NOMO-1 treated with dmso at 0.1 percent for 144 hours (cell line): ENCODE measurements at regions not wholly inside any gene's neighbourhood (a gene's known extent, or its start where the extent isn't known, plus 50 kb on each side); places are given as distances from the start of the nearest gene placed in this dataset.

Experiments
- DNase-seq: peaks from one replicate; lab custom pipeline; 2025; ENCODE audit not compliant: unreplicated experiment; lab: John Stamatoyannopoulos, UW

GRCh38 chr12:93042684-93043083 is 113.6 kb upstream of the EEA1 start:
- no peak for DNase-seq

- no peak for DNase-seq
These were observed 114.2 kb upstream of the EEA1 start for GRCh38 chr12:93043192-93043876.

GRCh38 chr12:93043877-93044209 is 114.7 kb upstream of the EEA1 start:
- DNase-seq, result no peak

GRCh38 chr12:93047118-93047517 is 118.0 kb upstream of the EEA1 start:
- DNase-seq, result no peak

- DNase-seq, result no peak
These were observed 119.6 kb upstream of the EEA1 start for GRCh38 chr12:93048656-93049055.

GRCh38 chr12:93050026-93050747 is 121.1 kb upstream of the EEA1 start:
- no peak for DNase-seq

GRCh38 chr12:93050748-93051081 is 121.6 kb upstream of the EEA1 start:
- no peak for DNase-seq

GRCh38 chr12:93054021-93054420 is 124.9 kb upstream of the EEA1 start:
- no peak for DNase-seq

GRCh38 chr12:93055221-93055620 is 126.1 kb upstream of the EEA1 start:
- DNase-seq, result no peak

GRCh38 chr12:93056971-93057535 is 128.0 kb upstream of the EEA1 start:
- no peak for DNase-seq

GRCh38 chr12:93058280-93058679 is 129.2 kb upstream of the EEA1 start:
- DNase-seq, result no peak

- no peak for DNase-seq
These were observed 130.2 kb upstream of the EEA1 start for GRCh38 chr12:93059288-93059687.

GRCh38 chr12:93059925-93060665 is 131.0 kb upstream of the EEA1 start:
- peak; percentile 47 for DNase-seq

- no peak for DNase-seq
These were observed 131.8 kb upstream of the EEA1 start for GRCh38 chr12:93060666-93061472.

GRCh38 chr12:93061473-93062419 is 132.7 kb upstream of the EEA1 start:
- DNase-seq, result no peak

- DNase-seq, result no peak
These were observed 136.8 kb upstream of the EEA1 start for GRCh38 chr12:93065896-93066295.

GRCh38 chr12:93072340-93072739 is 143.2 kb upstream of the EEA1 start:
- no peak for DNase-seq

GRCh38 chr12:93073324-93073723 is 144.2 kb upstream of the EEA1 start:
- no peak for DNase-seq

GRCh38 chr12:93078059-93078458 is 149.0 kb upstream of the EEA1 start:
- DNase-seq, result no peak

- no peak for DNase-seq
These were observed 149.5 kb upstream of the EEA1 start for GRCh38 chr12:93078577-93078976.
